Epithelial cell of prostate (primary cell): ENCODE measurements at regions not wholly inside any gene's neighbourhood (a gene's known extent, or its start where the extent isn't known, plus 50 kb on each side); places are given as distances from the start of the nearest gene placed in this dataset.
A peak's percentile ranks its signal among the peaks of the same experiment; 100 is the strongest.

ENCODE experiments used
- DNase-seq: peaks from one replicate; pipeline ENCODE4 v3.0.0-alpha.2; 2011; ENCODE audit warnings: low read depth, low spot score
- H3K27ac ChIP-seq: fragments of 450-650 bp; 2 replicates; pipeline ENCODE4 v1.5.1; 2017; ENCODE audit warnings: mild to moderate bottlenecking

- no peak for DNase-seq
- H3K27ac ChIP-seq: no peak overlapping the region
Observed at GRCh38 chr4:25527034-25527433, 128.6 kb upstream of the SLC34A2 start.

- DNase-seq: no peak
Observed at GRCh38 chr4:25528391-25528790, 127.3 kb upstream of the SLC34A2 start.

GRCh38 chr4:25531272-25531671 is 124.4 kb upstream of the SLC34A2 start:
- DNase-seq: no peak

More at GRCh38 chr4:25528391-25528790, 127.3 kb upstream of the SLC34A2 start:
- H3K27ac ChIP-seq: no peak overlapping the region

GRCh38 chr4:25532591-25532990 is 123.1 kb upstream of the SLC34A2 start:
- DNase-seq: no peak
- H3K27ac ChIP-seq: no peak overlapping the region

More at GRCh38 chr4:25531272-25531671, 124.4 kb upstream of the SLC34A2 start:
- H3K27ac ChIP-seq: no peak overlapping the region

DNA sequence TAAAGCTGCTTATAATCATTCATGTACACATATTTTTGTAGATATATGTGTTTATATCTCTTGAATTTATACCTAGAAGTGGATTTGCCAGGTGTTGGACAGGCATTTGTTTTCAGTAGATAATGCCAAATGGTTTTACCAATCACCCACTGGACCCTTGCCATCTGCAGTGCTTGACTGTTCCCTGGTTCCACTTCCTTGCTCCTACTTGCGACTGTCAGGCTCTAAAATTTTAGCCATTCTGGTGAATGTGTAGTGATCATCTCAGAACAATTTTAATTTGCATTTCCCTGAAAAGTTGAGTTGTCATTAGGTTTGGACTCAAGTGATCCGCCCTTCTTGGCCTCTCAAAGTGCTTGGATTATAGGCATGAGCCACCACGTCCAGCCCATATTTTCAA is 122.4 kb upstream of the SLC34A2 start:
- DNase-seq: no peak
- no peak overlapping the region for H3K27ac ChIP-seq

- no peak for DNase-seq
- H3K27ac ChIP-seq: no peak overlapping the region
Observed at GRCh38 chr4:25535278-25535677, 120.4 kb upstream of the SLC34A2 start.

DNA sequence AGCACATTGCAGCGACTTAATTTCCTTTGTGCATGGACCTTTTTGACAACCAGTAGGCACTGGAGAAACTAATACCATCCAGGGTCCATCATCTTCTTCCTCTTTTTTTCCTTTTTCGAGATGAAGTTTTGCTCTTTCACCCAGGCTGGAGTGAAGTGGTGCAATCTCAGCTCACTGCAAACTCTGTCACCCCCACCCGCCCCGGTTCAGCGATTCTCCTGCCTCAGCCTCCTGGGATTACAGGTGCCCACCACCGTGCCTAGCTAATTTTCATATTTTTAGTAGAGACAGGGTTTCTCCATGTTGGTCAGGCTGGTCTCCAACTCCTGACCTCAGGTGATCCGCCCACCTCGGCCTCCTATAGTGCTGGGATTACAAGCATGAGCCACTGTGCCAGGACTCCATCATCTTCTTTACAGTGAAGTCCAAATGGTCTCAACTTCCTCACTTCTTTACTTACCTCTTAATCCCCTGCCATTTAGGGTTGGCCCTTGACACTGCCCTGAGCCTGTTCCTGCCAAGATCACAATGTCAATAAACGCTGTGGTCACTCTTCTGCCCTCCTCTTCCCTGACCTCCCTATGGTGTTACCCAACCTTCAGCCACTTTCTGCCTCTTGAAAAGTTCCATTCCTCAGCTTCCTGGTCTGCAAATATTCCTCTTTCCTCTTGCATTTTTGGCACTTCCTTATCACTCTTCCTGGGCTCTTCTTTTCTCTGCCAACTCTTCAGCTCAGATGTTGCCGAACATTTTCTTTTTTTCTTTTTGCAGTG is 119.8 kb upstream of the SLC34A2 start:
- H3K27ac ChIP-seq: no peak overlapping the region
- no peak for DNase-seq

DNA sequence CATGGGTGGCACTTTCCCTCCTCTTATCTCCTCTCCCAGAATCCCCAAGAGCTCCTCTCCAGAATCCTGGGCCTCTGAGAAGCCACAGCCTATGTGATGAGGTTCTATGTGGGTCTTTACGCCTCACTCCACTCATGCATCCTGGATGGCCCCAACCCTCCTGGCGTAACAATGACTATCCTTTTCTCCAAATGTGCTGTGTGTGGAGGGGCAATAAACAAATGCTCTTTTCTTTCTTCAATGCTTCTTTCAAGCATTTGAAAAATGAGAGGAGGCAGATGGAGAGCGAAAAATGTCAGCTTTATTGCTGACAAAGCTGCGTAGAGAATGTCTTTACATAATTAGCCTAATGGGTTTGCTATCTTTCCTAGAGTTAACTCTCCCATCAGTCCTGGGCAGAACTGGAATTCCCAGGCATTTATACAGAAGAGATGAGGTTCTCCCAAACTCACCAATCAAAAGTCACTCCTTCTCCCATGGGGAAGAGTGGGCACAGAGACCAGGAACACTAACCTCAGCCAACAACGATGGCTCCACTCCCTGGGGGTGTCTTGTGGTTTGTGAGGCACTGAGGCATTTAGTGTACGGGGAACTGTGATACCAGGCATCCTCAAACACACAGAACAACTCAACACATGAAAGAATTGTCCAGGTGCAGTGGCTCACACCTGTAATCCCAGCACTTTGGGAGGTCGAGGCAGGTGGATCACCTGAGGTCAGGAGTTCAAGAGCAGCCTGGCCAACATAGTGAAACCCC is 118.9 kb upstream of the SLC34A2 start:
- H3K27ac ChIP-seq: no peak overlapping the region
- no peak for DNase-seq

DNA sequence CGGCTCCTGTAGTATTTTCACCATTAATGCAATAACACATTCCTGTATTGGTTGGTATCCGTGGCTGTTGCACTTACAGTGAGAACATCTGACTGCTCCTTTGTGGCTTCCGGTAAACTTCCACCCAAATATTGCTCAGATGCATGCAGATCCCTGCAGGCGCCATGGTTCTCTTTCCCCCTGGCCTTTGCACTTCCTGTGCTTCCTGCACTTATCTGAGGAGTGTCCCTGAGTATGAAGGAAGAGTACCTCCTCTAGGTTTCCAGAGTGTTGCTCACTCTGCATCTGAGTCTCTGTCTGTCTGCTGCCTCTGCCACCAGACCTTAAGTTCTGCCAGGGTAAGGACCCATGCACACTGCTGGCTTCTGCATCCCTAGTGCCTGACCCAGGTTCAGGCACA is 117.2 kb upstream of the SLC34A2 start:
- no peak for DNase-seq
- no peak overlapping the region for H3K27ac ChIP-seq

- DNase-seq: no peak
- no peak overlapping the region for H3K27ac ChIP-seq
Observed at GRCh38 chr4:25539241-25539640, 116.4 kb upstream of the SLC34A2 start.

DNA sequence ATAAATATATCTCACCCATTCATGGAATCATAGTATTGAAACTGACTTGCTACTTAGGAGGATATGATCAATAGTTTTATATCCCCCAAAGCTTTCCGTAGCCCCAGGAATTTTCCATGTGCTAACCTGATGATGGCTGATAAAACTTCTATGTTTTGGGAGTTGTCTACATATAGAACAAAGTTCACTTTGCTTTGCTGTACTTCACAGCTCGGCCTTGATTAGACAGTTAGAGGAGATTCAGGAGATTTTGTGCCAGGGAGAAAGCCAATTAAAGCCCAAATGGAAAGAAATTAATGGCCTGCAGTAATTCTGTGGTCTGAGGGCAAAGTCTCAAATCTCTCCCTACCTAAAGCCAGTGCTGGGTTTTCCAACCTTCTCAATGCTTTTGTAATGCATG is 114.9 kb upstream of the SLC34A2 start:
- no peak for DNase-seq
- H3K27ac ChIP-seq: no peak overlapping the region

- no peak overlapping the region for H3K27ac ChIP-seq
- DNase-seq: no peak
Observed at GRCh38 chr4:25547343-25547742, 108.3 kb upstream of the SLC34A2 start.

DNA sequence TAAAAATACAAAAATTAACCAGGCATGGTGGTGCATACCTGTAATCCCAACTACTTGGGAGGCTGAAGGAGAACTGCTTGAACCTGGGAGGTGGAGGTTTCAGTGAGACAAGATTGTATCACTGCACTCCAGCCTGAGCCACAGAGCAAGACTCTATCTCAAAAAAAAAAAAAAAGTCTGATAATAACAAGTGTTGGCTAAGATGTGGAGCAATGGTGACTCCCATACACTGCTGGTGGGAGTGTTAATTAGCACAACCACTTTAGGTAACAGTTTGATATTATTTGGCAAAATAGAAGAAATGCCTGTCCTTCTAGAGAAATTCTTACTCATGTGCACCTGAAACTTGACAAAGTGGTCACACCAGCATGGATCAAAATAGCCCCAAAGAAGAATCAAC is 106.2 kb upstream of the SLC34A2 start:
- no peak overlapping the region for H3K27ac ChIP-seq
- no peak for DNase-seq

- DNase-seq: no peak
- H3K27ac ChIP-seq: no peak overlapping the region
Observed at GRCh38 chr4:25550376-25551030, 105.1 kb upstream of the SLC34A2 start.

GRCh38 chr4:25551605-25552004 is 104.0 kb upstream of the SLC34A2 start:
- no peak for DNase-seq
- peak overlapping the region; percentile 20 for H3K27ac ChIP-seq

GRCh38 chr4:25552580-25553271 is 102.9 kb upstream of the SLC34A2 start:
- no peak overlapping the region for H3K27ac ChIP-seq
- DNase-seq: no peak

GRCh38 chr4:25559508-25559907 is 96.1 kb upstream of the SLC34A2 start:
- no peak for DNase-seq
- H3K27ac ChIP-seq: no peak overlapping the region

DNA sequence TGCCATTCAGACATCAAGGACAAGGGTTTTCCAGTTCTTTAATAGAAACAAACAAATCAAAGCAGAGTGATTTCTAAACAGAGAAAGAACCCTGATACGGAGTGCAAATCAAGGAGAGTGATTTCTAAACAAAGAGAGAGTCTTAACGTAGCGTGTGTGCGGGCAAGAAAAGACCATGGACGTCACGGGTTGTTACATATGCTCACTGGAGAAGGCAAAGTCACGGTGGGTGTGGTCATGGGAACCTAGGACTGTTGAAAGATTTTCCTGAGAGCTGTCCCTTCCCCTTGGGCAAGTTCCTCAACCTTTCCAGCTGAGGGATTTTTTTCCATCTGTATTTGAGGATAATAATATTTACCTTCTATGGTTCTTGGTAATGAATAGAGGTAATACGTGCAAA is 95.0 kb upstream of the SLC34A2 start:
- DNase-seq: no peak
- H3K27ac ChIP-seq: no peak overlapping the region

- H3K27ac ChIP-seq: no peak overlapping the region
- peak; percentile 18 for DNase-seq
Observed at GRCh38 chr4:25563071-25563564, 92.5 kb upstream of the SLC34A2 start.

- no peak for DNase-seq
- H3K27ac ChIP-seq: no peak overlapping the region
Observed at GRCh38 chr4:25564836-25565235, 90.8 kb upstream of the SLC34A2 start.
